GM23338 (cell line): ENCODE measurements at regions not wholly inside any gene's neighbourhood (a gene's known extent, or its start where the extent isn't known, plus 50 kb on each side); places are given as distances from the start of the nearest gene placed in this dataset.

Source experiments
- ATAC-seq: fragments of 200-7000 bp; cut with Tn5 transposase; 3 replicates; pipeline ENCODE4 v1.9.1; 2020
- DNase-seq: peaks from one replicate; pipeline ENCODE4 v3.0.0-alpha.2; 2015; ENCODE audit warnings: low spot score
- H2AFZ ChIP-seq: fragments of 200-600 bp; sonication (generic); 2 replicates; pipeline ENCODE4 v1.8.0; 2016; ENCODE audit warnings: antibody characterized with exemption, mild to moderate bottlenecking, moderate library complexity
- H3F3A ChIP-seq: fragments of 200-600 bp; sonication (generic); replicated peaks from 2 replicates; pipeline ENCODE4 v1.8.0; 2017; ENCODE audit warnings: antibody characterized with exemption, mixed run types, low read depth
- H3K27ac ChIP-seq: fragments of 200-600 bp; sonication (generic); 2 replicates; pipeline ENCODE4 v1.6.1; 2016; ENCODE audit warnings: low read depth
- H3K27me3 ChIP-seq: fragments of 200-600 bp; sonication (generic); 2 replicates; pipeline ENCODE4 v1.8.0; 2016; ENCODE audit warnings: mild to moderate bottlenecking, mixed run types, moderate library complexity; ENCODE audit not compliant: insufficient read depth
- H3K36me3 ChIP-seq: fragments of 200-600 bp; sonication (generic); 2 replicates; pipeline ENCODE4 v1.8.0; 2016; ENCODE audit warnings: mild to moderate bottlenecking; ENCODE audit not compliant: insufficient read depth
- H3K4me1 ChIP-seq: fragments of 200-600 bp; sonication (generic); 2 replicates; pipeline ENCODE4 v1.8.0; 2016; ENCODE audit warnings: mild to moderate bottlenecking, moderate library complexity; ENCODE audit not compliant: insufficient read depth
- H3K4me2 ChIP-seq: fragments of 200-600 bp; sonication (generic); 2 replicates; pipeline ENCODE4 v1.7.1; 2017; ENCODE audit warnings: mixed run types
- H3K4me3 ChIP-seq: fragments of 200-600 bp; sonication (generic); 2 replicates; pipeline ENCODE4 v1.6.1; 2016; ENCODE audit warnings: mixed run types
- H3K79me2 ChIP-seq: fragments of 200-600 bp; sonication (generic); replicated peaks from 2 replicates; pipeline ENCODE4 v1.8.0; 2017; ENCODE audit warnings: mild to moderate bottlenecking; ENCODE audit not compliant: insufficient read depth
- H3K9me2 ChIP-seq: fragments of 200-600 bp; sonication (generic); 2 replicates; pipeline ENCODE4 v1.8.0; 2017; ENCODE audit not compliant: insufficient read depth
- H4K20me1 ChIP-seq: fragments of 200-600 bp; sonication (generic); replicated peaks from 2 replicates; pipeline ENCODE4 v1.8.0; 2017; ENCODE audit warnings: mild to moderate bottlenecking; ENCODE audit not compliant: insufficient read depth
- H3K27ac Mint-ChIP-seq: 2 replicates; pipeline ENCODE4 v1.8.0; 2020; ENCODE audit warnings: inconsistent platforms, mild to moderate bottlenecking, moderate library complexity, mixed read lengths
- H3K27me3 Mint-ChIP-seq: 3 replicates; pipeline ENCODE4 v1.8.0; 2022; ENCODE audit warnings: low read depth, mild to moderate bottlenecking, moderate library complexity, mixed read lengths, inconsistent platforms; ENCODE audit not compliant: insufficient read depth, poor library complexity
- H3K36me3 Mint-ChIP-seq: 3 replicates; pipeline ENCODE4 v1.8.0; 2021; ENCODE audit warnings: low read depth, mild to moderate bottlenecking, inconsistent platforms, moderate library complexity, mixed read lengths
- H3K4me1 Mint-ChIP-seq: 3 replicates; pipeline ENCODE4 v1.8.0; 2020; ENCODE audit warnings: mild to moderate bottlenecking, inconsistent platforms, mixed read lengths
- H3K4me3 Mint-ChIP-seq: 3 replicates; pipeline ENCODE4 v1.8.0; 2021; ENCODE audit warnings: moderate library complexity, mild to moderate bottlenecking, inconsistent platforms, mixed read lengths
- H3K9me3 Mint-ChIP-seq: 3 replicates; pipeline ENCODE4 v1.8.0; 2020; ENCODE audit warnings: moderate library complexity, mild to moderate bottlenecking, inconsistent platforms, mixed read lengths
- CREB1 ChIP-seq: fragments of 250-450 bp; sonication (Bioruptor Pico); IDR thresholded peaks from 2 replicates; pipeline ENCODE4 v1.5.0; 2020; ENCODE audit warnings: low read depth, mild to moderate bottlenecking, moderate library complexity
- CTCF ChIP-seq, 2 experiments: fragments of 200-600 bp in 1 of 2; sonication (generic) in 1 of 2; conservative IDR thresholded peaks; 2 replicates each; pipeline versions ENCODE4 v1.5.1 to v1.6.1; 2016 to 2017; ENCODE audit warnings: antibody characterized with exemption in 2 of 2, low read depth in 2 of 2, mild to moderate bottlenecking in 2 of 2, moderate library complexity in 1 of 2
- EZH2 ChIP-seq: fragments of 200-600 bp; sonication (generic); IDR thresholded peaks from one replicate; pipeline ENCODE4 v1.8.0; 2017; ENCODE audit warnings: antibody characterized with exemption, mild to moderate bottlenecking, low read depth; ENCODE audit not compliant: unreplicated experiment
- EZH2phosphoT487 ChIP-seq: fragments of 200-600 bp; sonication (generic); IDR thresholded peaks from one replicate; pipeline ENCODE4 v1.8.1; 2018; ENCODE audit warnings: antibody characterized with exemption; ENCODE audit not compliant: unreplicated experiment
- NANOG ChIP-seq: IDR thresholded peaks from 2 replicates; pipeline ENCODE4 v1.6.1; 2016; ENCODE audit warnings: antibody characterized with exemption, borderline replicate concordance
- POLR2AphosphoS5 ChIP-seq: IDR thresholded peaks from 2 replicates; pipeline ENCODE4 v1.6.1; 2016; ENCODE audit warnings: antibody characterized with exemption, low read depth
- STAT1 ChIP-seq: IDR thresholded peaks from one replicate; pipeline ENCODE4 v1.6.1; 2016; ENCODE audit warnings: antibody characterized with exemption; ENCODE audit not compliant: unreplicated experiment
- ZNF114 ChIP-seq: fragments of 250-450 bp; sonication (Bioruptor Pico); IDR thresholded peaks from 2 replicates; pipeline ENCODE4 v1.5.0; 2020; ENCODE audit warnings: mild to moderate bottlenecking, moderate library complexity
- ZNF331 ChIP-seq: fragments of 250-450 bp; sonication (Bioruptor Pico); IDR thresholded peaks from 2 replicates; pipeline ENCODE4 v1.5.0; 2020; ENCODE audit warnings: low read depth, mild to moderate bottlenecking, moderate library complexity
- TF ChIP-seq, protein P1 (sequence below): IDR thresholded peaks from 2 replicates; pipeline ENCODE4 v1.6.1; 2016; ENCODE audit warnings: antibody characterized with exemption
- TF ChIP-seq, protein P2 (sequence below): fragments of 250-450 bp; sonication (Bioruptor Pico); IDR thresholded peaks from 2 replicates; pipeline ENCODE4 v1.5.0; 2020; ENCODE audit warnings: mild to moderate bottlenecking, moderate library complexity

DNA sequence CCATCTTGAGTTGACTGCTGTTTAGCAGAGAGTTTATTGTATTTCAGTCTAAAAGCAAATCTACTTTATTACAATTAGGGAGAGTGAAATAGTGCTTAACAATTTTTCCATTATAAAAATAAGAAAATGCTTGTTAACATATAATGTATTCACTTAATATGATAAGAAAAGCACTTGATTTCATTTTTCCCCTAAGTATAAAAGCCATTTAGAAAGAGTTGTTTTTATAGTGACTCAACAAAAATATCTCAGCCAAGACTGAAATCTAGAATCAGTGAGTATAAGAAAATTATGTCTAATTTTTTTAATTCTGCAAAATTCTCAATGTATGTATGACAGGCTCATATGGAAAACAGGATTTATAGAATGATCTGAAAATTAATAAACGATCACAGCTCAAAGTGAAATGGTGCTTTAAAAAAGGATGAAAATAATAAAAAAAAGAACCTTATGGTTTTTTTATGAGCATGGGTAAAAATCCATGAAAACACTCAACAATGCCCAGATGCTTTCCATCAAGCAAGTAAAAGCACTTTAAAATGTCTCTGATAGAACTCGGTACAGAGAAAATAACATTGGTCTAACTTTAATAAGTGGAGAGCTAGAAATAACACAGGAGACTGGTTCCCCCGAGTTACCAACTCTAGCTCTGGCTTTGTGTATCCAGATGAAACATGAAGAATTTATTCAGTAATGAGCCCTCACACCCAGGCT, 1057.8 kb upstream of the WWC1 start:
- ATAC-seq (no peak), DNase-seq (no peak)
- H3K4me1 ChIP-seq = peaks cover 5% of the 10 kb centered on the region; the same call in 1 of the 2 replicates
- Mint-ChIP-seq H3K4me3 (no peak overlapping the region), H3K27ac (no peak overlapping the region), H3K4me1 (peaks cover 6% of the 10 kb centered on the region; the same call in 2 of the 3 replicates), H3K9me3 (peaks cover 10% of the 10 kb centered on the region), H3K36me3 (peaks cover 11% of the 10 kb centered on the region; the same call in 2 of the 3 replicates), H3K27me3 (no peaks in the 10 kb centered on the region)
- no peak for TF ChIP-seq STAT1
- no peak overlapping the region for H3K4me3 ChIP-seq
- no peaks in the 10 kb centered on the region for H3K79me2 ChIP-seq
- no peak overlapping the region for H3K4me2 ChIP-seq
- no peak overlapping the region for H3K27ac ChIP-seq
- no peaks in the 10 kb centered on the region for H4K20me1 ChIP-seq
- H2AFZ ChIP-seq = no peak overlapping the region
- H3K36me3 ChIP-seq = no peaks in the 10 kb centered on the region
- H3K27me3 ChIP-seq = no peaks in the 10 kb centered on the region
- no peaks in the 10 kb centered on the region for H3F3A ChIP-seq
- H3K9me2 ChIP-seq = peaks cover 9% of the 10 kb centered on the region; the same call in 1 of the 2 replicates

DNA sequence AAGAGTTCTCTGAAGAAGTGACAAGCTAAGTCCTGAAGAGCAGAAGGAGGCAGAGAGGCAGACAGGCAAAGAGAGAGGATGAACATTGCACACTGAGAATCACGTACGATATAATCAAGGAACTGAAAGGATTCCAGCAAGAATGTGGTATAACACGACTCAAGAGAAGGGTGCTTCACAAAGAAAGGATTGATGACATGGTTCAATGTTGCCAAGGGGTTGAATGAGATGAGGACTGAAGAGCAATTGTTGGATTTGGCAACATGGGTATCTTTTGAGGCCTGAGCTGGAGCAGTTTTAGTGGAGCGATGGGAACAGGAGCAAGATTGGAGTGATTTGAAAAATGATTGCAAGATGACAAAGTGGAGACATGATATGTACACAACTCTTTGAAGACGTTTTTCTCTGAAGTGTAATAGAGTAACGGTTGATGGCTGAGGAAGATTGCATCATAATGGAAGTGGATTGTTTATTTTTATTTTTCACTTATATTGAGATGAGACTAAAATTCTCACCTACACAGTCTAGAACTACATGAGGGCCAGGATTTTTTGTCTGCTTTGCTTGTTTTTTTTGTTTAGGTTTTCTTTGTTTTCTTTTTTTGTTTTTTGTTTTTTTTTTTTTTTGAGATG, 1049.9 kb upstream of the WWC1 start:
- Mint-ChIP-seq H3K36me3 (no peaks in the 10 kb centered on the region), H3K27ac (no peak overlapping the region), H3K4me3 (no peak overlapping the region), H3K27me3 (no peaks in the 10 kb centered on the region), H3K4me1 (peaks cover 9% of the 10 kb centered on the region), H3K9me3 (no peaks in the 10 kb centered on the region; the same call in 2 of the 3 replicates)
- Histone ChIP-seq H3K36me3 (no peaks in the 10 kb centered on the region), H3K9me2 (0 out of 2 replicates have a peak, but pooled peaks cover 4% of the 10 kb centered on the region), H3K79me2 (no peaks in the 10 kb centered on the region), H3K4me2 (no peak overlapping the region), H3K27ac (no peak overlapping the region), H3K4me3 (no peak overlapping the region), H3K4me1 (no peaks in the 10 kb centered on the region), H2AFZ (no peak overlapping the region), H3F3A (no peaks in the 10 kb centered on the region), H3K27me3 (no peaks in the 10 kb centered on the region), H4K20me1 (no peaks in the 10 kb centered on the region)
- ATAC-seq = no peak
- DNase-seq = no peak
- no peak for TF ChIP-seq POLR2AphosphoS5
- TF ChIP-seq, protein P1, sequence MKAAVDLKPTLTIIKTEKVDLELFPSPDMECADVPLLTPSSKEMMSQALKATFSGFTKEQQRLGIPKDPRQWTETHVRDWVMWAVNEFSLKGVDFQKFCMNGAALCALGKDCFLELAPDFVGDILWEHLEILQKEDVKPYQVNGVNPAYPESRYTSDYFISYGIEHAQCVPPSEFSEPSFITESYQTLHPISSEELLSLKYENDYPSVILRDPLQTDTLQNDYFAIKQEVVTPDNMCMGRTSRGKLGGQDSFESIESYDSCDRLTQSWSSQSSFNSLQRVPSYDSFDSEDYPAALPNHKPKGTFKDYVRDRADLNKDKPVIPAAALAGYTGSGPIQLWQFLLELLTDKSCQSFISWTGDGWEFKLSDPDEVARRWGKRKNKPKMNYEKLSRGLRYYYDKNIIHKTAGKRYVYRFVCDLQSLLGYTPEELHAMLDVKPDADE = no peak
- TF ChIP-seq ZNF114 = no peak
- no peak for TF ChIP-seq STAT1
- TF ChIP-seq NANOG = no peak
- TF ChIP-seq EZH2 = no peak
- TF ChIP-seq CREB1 = no peak
- TF ChIP-seq CTCF (conservative IDR thresholded peaks at IDR 0.05; ENCODE audit: low read depth in 2 of 2) = no peak
- no peak for TF ChIP-seq EZH2phosphoT487
- TF ChIP-seq, protein P2, sequence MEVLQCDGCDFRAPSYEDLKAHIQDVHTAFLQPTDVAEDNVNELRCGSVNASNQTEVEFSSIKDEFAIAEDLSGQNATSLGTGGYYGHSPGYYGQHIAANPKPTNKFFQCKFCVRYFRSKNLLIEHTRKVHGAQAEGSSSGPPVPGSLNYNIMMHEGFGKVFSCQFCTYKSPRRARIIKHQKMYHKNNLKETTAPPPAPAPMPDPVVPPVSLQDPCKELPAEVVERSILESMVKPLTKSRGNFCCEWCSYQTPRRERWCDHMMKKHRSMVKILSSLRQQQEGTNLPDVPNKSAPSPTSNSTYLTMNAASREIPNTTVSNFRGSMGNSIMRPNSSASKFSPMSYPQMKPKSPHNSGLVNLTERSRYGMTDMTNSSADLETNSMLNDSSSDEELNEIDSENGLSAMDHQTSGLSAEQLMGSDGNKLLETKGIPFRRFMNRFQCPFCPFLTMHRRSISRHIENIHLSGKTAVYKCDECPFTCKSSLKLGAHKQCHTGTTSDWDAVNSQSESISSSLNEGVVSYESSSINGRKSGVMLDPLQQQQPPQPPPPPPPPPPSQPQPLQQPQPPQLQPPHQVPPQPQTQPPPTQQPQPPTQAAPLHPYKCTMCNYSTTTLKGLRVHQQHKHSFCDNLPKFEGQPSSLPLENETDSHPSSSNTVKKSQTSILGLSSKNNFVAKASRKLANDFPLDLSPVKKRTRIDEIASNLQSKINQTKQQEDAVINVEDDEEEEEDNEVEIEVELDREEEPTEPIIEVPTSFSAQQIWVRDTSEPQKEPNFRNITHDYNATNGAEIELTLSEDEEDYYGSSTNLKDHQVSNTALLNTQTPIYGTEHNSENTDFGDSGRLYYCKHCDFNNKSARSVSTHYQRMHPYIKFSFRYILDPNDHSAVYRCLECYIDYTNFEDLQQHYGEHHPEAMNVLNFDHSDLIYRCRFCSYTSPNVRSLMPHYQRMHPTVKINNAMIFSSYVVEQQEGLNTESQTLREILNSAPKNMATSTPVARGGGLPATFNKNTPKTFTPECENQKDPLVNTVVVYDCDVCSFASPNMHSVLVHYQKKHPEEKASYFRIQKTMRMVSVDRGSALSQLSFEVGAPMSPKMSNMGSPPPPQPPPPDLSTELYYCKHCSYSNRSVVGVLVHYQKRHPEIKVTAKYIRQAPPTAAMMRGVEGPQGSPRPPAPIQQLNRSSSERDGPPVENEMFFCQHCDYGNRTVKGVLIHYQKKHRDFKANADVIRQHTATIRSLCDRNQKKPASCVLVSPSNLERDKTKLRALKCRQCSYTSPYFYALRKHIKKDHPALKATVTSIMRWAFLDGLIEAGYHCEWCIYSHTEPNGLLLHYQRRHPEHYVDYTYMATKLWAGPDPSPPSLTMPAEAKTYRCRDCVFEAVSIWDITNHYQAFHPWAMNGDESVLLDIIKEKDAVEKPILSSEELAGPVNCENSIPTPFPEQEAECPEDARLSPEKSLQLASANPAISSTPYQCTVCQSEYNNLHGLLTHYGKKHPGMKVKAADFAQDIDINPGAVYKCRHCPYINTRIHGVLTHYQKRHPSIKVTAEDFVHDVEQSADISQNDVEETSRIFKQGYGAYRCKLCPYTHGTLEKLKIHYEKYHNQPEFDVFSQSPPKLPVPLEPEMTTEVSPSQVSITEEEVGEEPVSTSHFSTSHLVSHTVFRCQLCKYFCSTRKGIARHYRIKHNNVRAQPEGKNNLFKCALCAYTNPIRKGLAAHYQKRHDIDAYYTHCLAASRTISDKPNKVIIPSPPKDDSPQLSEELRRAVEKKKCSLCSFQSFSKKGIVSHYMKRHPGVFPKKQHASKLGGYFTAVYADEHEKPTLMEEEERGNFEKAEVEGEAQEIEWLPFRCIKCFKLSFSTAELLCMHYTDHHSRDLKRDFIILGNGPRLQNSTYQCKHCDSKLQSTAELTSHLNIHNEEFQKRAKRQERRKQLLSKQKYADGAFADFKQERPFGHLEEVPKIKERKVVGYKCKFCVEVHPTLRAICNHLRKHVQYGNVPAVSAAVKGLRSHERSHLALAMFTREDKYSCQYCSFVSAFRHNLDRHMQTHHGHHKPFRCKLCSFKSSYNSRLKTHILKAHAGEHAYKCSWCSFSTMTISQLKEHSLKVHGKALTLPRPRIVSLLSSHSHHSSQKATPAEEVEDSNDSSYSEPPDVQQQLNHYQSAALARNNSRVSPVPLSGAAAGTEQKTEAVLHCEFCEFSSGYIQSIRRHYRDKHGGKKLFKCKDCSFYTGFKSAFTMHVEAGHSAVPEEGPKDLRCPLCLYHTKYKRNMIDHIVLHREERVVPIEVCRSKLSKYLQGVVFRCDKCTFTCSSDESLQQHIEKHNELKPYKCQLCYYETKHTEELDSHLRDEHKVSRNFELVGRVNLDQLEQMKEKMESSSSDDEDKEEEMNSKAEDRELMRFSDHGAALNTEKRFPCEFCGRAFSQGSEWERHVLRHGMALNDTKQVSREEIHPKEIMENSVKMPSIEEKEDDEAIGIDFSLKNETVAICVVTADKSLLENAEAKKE = no peak
- TF ChIP-seq ZNF331 (CRISPR knock-in tag) = no peak
